ENCODE measurements at regions not wholly inside any gene's neighbourhood (a gene's known extent, or its start where the extent isn't known, plus 50 kb on each side); places are given as distances from the start of the nearest gene placed in this dataset.

DNA sequence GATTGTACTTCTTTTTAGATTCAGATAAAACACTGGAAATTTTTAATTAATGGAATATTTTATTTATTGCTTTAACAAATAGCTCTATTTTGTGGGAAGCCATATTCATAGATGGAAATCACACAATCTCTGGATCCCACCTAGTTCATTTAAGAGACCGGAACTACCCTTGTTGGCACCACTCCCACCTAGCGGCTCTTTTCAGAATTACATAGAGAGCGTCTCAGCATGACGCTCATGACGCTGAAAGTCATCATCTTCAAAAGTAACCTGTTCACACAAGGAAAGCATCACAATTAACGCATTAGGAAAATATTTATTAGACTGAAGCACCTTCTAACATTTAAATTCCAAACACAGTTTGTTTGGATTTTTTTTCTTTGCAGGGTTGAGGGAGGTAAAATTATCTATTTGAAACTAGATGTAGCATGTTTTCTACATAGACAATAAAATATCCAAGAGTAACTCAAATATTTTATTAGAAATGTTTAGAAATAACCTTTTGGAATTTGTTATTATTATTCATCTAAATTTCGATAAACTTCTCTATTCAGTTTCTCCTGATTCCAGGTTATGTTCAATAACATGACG lies 214.9 kb upstream of the ARRDC4 start:
- TF ChIP-seq, protein P1, sequence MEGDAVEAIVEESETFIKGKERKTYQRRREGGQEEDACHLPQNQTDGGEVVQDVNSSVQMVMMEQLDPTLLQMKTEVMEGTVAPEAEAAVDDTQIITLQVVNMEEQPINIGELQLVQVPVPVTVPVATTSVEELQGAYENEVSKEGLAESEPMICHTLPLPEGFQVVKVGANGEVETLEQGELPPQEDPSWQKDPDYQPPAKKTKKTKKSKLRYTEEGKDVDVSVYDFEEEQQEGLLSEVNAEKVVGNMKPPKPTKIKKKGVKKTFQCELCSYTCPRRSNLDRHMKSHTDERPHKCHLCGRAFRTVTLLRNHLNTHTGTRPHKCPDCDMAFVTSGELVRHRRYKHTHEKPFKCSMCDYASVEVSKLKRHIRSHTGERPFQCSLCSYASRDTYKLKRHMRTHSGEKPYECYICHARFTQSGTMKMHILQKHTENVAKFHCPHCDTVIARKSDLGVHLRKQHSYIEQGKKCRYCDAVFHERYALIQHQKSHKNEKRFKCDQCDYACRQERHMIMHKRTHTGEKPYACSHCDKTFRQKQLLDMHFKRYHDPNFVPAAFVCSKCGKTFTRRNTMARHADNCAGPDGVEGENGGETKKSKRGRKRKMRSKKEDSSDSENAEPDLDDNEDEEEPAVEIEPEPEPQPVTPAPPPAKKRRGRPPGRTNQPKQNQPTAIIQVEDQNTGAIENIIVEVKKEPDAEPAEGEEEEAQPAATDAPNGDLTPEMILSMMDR (IDR thresholded peaks at IDR 0.05; ENCODE audit: borderline replicate concordance, control extremely low read depth, extremely low read depth, insufficient read depth, missing control alignments), result peak; percentile 39
- in situ Hi-C loops (cut with MboI; ENCODE audit: low sequenced_read_pairs, unreplicated experiment), result no loop called here
- peak; percentile 36 for DNase-seq (ENCODE audit: low spot score)

DNA sequence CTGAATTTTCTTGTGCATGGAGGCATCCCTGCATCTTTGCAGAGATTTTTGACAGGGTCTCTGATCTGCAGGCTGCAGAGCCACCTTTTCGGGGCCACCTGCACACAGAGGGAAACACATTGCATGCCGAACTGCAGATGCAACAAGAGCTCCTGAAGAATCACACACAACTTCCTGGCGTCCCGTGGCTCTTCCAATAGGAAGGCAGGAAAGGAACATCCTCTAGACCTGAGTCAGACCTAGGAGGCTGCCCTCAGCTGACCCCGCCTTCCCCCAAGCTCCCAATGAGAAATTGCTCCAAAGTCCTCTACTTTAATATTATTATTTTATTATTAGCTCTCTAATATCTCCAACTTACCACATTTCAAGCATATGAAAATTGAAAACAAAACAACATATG lies 213.2 kb upstream of the ARRDC4 start:
- in situ Hi-C loops (cut with MboI; ENCODE audit: low sequenced_read_pairs, unreplicated experiment), result no loop called here
- TF ChIP-seq, protein P1 (IDR thresholded peaks at IDR 0.05; ENCODE audit: borderline replicate concordance, control extremely low read depth, extremely low read depth, insufficient read depth, missing control alignments), result no peak
- DNase-seq (ENCODE audit: low spot score), result no peak

DNA sequence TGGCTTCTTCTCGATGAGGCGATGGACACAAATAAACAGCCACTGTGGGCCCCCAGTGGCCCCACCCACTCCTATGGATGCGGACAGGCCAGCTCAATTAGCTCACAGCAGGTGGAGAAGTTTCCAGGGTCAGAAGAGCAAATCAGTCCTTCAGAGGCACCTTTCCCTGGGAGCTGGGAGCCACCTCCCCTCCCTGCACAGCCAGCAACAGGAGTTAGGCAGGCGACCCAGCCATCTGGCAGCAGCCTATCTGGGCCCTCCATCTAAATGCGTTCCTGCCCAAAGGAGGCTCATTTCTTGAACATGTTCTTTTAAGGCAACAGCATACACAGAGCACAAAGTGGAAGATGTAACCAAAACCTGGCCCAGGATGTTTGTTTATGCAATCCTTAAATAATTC lies 211.9 kb upstream of the ARRDC4 start:
- TF ChIP-seq, protein P1 (IDR thresholded peaks at IDR 0.05; ENCODE audit: borderline replicate concordance, control extremely low read depth, extremely low read depth, insufficient read depth, missing control alignments), result no peak
- in situ Hi-C loops (cut with MboI; ENCODE audit: low sequenced_read_pairs, unreplicated experiment), result no loop called here

DNA sequence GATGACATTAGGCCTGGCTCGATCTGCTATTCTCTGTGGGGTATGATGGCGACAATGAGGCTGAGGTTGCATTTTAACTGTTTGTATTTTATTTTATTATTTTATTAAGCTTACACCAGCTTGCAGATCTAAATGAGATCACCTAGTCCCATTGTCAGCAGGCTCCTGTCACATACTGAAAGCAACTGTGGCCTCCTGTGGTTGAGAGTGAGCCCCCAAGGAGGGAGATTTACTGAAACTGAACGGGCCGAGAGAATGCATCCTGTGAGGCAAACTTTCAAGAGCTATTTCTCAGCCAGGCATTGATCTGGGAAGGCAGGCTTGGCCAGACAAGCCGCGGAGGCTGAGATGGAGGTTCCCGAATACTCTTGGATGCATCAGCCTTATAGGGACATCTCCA lies 210.4 kb upstream of the ARRDC4 start:
- TF ChIP-seq, protein P1 (IDR thresholded peaks at IDR 0.05; ENCODE audit: borderline replicate concordance, control extremely low read depth, extremely low read depth, insufficient read depth, missing control alignments), result no peak
- DNase-seq (ENCODE audit: low spot score), result no peak
- in situ Hi-C loops (cut with MboI; ENCODE audit: low sequenced_read_pairs, unreplicated experiment), result no loop called here

More for the DNA sequence above, 211.9 kb upstream of the ARRDC4 start:
- DNase-seq (ENCODE audit: low spot score), result no peak

DNA sequence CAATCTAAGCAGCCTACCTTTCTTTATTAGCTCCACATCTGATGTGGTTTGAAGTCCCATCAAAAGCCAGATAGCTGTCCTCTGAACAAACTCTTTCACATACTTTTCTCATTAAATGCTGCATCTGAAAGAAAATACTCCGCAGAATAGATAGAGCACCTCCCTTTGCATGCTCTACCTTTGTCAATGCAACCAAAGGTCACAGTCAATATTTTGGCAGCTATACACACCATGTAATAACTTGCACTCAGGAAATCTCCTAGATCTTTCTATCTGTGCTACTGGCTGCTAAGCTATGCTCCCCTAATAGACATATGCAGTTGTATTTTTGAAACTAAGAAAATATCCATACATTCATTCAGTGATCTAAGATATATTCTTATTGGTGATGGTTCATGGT lies 204.8 kb upstream of the ARRDC4 start:
- no peak for DNase-seq (ENCODE audit: low spot score)
- TF ChIP-seq, protein P1 (IDR thresholded peaks at IDR 0.05; ENCODE audit: borderline replicate concordance, control extremely low read depth, extremely low read depth, insufficient read depth, missing control alignments), result no peak
- in situ Hi-C loops (cut with MboI; ENCODE audit: low sequenced_read_pairs, unreplicated experiment), result no loop called here

DNA sequence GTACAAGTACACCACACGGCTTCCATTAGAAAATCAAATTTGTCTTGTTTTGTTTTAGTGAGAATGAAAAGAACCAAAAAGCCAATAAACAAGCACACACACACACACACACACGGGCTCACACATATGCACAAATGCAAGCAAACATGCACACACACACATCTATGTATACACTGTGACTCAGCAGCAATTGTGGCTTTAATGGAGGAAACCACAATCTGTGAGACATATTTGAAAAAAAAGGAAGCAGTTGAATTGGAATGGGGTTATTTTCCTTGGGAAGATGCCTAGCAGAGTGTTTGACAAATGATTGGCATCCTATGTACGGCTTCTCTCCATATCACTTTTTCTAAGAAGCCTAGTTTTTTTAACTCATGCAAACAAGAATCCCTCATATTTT lies 201.1 kb upstream of the ARRDC4 start:
- in situ Hi-C loops (cut with MboI; ENCODE audit: low sequenced_read_pairs, unreplicated experiment), result no loop called here
- TF ChIP-seq, protein P1 (IDR thresholded peaks at IDR 0.05; ENCODE audit: borderline replicate concordance, control extremely low read depth, extremely low read depth, insufficient read depth, missing control alignments), result no peak
- DNase-seq (ENCODE audit: low spot score), result no peak

Measured in GM13976 (cell line).